ENCODE measurements at regions not wholly inside any gene's neighbourhood (a gene's known extent, or its start where the extent isn't known, plus 50 kb on each side); places are given as distances from the start of the nearest gene placed in this dataset.

DNA sequence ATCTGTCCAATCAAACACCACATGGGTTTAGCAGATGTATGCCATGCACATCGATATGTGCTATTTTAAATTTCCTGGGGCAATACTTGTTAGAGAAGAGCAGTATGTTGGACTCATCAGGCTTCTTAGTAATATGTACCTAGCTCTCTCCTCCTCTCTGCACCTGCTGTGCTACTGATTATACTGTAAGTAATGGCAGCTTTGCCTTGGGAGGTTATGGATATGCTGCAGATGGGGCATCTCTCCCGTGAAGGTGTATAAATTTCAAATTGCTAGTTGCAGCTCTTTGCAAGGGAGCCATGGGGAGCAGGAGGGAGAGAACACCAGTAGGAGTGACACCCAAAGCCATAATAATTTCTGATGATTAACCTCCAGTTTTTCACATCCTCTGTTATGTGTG lies 101.5 kb downstream of the SPATA31D1 start:
- no peak overlapping the region for H3K27ac ChIP-seq (ENCODE audit: low read length)
- H3K27me3 ChIP-seq (ENCODE audit: control insufficient read depth, insufficient read depth, low read length): no peaks in the 10 kb centered on the region
- DNase-seq: no peak
- H3K4me3 ChIP-seq (ENCODE audit: low read length): no peak overlapping the region
- WGBS (ENCODE audit: insufficient coverage): no CpG with 5 or more reads among the region's 2 CpGs
- no peaks in the 10 kb centered on the region for H3K36me3 ChIP-seq (ENCODE audit: control insufficient read depth, insufficient read depth, low read length)
- H3K9me3 ChIP-seq (replicated peaks; ENCODE audit: control insufficient read depth, low read depth, low read length): no peaks in the 10 kb centered on the region
- peaks cover 7% of the 10 kb centered on the region for H3K4me1 ChIP-seq (ENCODE audit: control insufficient read depth, insufficient read depth, low read length)

DNA sequence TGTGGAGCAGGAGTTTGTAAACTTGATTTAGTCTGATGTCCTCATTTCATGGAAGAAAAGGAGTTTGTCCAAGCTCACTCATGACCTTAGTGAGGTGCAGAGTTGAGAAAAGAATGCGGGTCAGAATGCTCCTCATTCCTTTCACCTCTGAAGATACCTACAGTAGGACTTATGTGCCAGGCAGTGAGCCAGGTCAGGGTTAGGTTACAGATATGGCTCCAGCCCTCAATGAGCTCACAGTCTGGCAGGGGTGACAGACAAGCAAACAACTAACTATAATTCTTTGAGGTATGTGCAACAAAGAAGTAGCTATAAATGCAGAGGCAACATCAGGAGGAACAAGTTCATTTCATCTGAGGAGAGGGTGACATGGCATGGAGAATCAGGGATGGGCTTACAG lies 102.5 kb downstream of the SPATA31D1 start:
- H3K27me3 ChIP-seq (ENCODE audit: control insufficient read depth, insufficient read depth, low read length): no peaks in the 10 kb centered on the region
- H3K4me3 ChIP-seq (ENCODE audit: low read length): no peak overlapping the region
- no peaks in the 10 kb centered on the region for H3K9me3 ChIP-seq (replicated peaks; ENCODE audit: control insufficient read depth, low read depth, low read length)
- H3K36me3 ChIP-seq (ENCODE audit: control insufficient read depth, insufficient read depth, low read length): no peaks in the 10 kb centered on the region
- peaks cover 7% of the 10 kb centered on the region for H3K4me1 ChIP-seq (ENCODE audit: control insufficient read depth, insufficient read depth, low read length)
- 100% methylated on average over 1 of the region's 1 CpG for WGBS (ENCODE audit: insufficient coverage)
- DNase-seq: no peak
- H3K27ac ChIP-seq (ENCODE audit: low read length): no peak overlapping the region

- Histone ChIP-seq H3K4me1 (ENCODE audit: control insufficient read depth, insufficient read depth, low read length) (peaks cover 7% of the 10 kb centered on the region), H3K27me3 (ENCODE audit: control insufficient read depth, insufficient read depth, low read length) (no peaks in the 10 kb centered on the region), H3K9me3 (replicated peaks; ENCODE audit: control insufficient read depth, low read depth, low read length) (no peaks in the 10 kb centered on the region), H3K4me3 (ENCODE audit: low read length) (no peak overlapping the region), H3K36me3 (ENCODE audit: control insufficient read depth, insufficient read depth, low read length) (no peaks in the 10 kb centered on the region), H3K27ac (ENCODE audit: low read length) (no peak overlapping the region)
- WGBS (ENCODE audit: insufficient coverage): no CpG with 5 or more reads among the region's 2 CpGs
- no peak for DNase-seq
Observed at GRCh38 chr9:82091610-82092009, 103.0 kb downstream of the SPATA31D1 start.

GRCh38 chr9:82101475-82101874 lies 112.9 kb downstream of the SPATA31D1 start:
- 100% methylated on average over 1 of the region's 1 CpG for WGBS (ENCODE audit: insufficient coverage)
- no peak for DNase-seq
- Histone ChIP-seq H3K27ac (ENCODE audit: low read length) (no peak overlapping the region), H3K27me3 (ENCODE audit: control insufficient read depth, insufficient read depth, low read length) (no peaks in the 10 kb centered on the region), H3K36me3 (ENCODE audit: control insufficient read depth, insufficient read depth, low read length) (no peaks in the 10 kb centered on the region), H3K4me1 (ENCODE audit: control insufficient read depth, insufficient read depth, low read length) (no peaks in the 10 kb centered on the region), H3K9me3 (replicated peaks; ENCODE audit: control insufficient read depth, low read depth, low read length) (peaks cover 13% of the 10 kb centered on the region), H3K4me3 (ENCODE audit: low read length) (no peak overlapping the region)

GRCh38 chr9:82104252-82104651 lies 115.7 kb downstream of the SPATA31D1 start:
- Histone ChIP-seq H3K27me3 (ENCODE audit: control insufficient read depth, insufficient read depth, low read length) (no peaks in the 10 kb centered on the region), H3K27ac (ENCODE audit: low read length) (no peak overlapping the region), H3K36me3 (ENCODE audit: control insufficient read depth, insufficient read depth, low read length) (no peaks in the 10 kb centered on the region), H3K4me3 (ENCODE audit: low read length) (no peak overlapping the region), H3K4me1 (ENCODE audit: control insufficient read depth, insufficient read depth, low read length) (no peaks in the 10 kb centered on the region), H3K9me3 (replicated peaks; ENCODE audit: control insufficient read depth, low read depth, low read length) (peaks cover 13% of the 10 kb centered on the region)
- no peak for DNase-seq
- WGBS (ENCODE audit: insufficient coverage): no CpG with 5 or more reads among the region's 1 CpG

DNA sequence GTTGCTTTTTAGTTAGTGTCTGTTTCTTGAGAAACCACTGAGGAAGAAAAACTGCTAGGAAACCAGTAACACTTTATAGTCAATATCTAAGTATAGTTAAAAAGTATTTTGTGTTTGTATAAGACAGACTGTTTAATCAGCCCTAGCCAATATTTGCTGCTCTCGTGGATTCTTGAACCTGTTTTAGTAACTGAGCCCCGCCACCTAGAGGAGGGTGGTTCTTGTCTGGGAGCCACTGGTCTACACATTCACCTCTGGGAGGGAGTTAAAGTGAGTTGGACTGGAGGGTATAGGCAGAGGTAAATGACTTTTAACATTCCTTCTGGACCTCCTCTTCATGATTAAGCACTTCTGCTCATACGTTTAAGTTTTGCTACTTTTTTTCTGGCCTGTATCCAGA lies 117.2 kb downstream of the SPATA31D1 start:
- H3K36me3 ChIP-seq (ENCODE audit: control insufficient read depth, insufficient read depth, low read length): no peaks in the 10 kb centered on the region
- WGBS (ENCODE audit: insufficient coverage): 100% methylated on average over 1 of the region's 3 CpGs
- peaks cover 9% of the 10 kb centered on the region for H3K9me3 ChIP-seq (replicated peaks; ENCODE audit: control insufficient read depth, low read depth, low read length)
- no peak overlapping the region for H3K27ac ChIP-seq (ENCODE audit: low read length)
- no peaks in the 10 kb centered on the region for H3K27me3 ChIP-seq (ENCODE audit: control insufficient read depth, insufficient read depth, low read length)
- H3K4me1 ChIP-seq (ENCODE audit: control insufficient read depth, insufficient read depth, low read length): no peaks in the 10 kb centered on the region
- no peak for DNase-seq
- no peak overlapping the region for H3K4me3 ChIP-seq (ENCODE audit: low read length)

DNA sequence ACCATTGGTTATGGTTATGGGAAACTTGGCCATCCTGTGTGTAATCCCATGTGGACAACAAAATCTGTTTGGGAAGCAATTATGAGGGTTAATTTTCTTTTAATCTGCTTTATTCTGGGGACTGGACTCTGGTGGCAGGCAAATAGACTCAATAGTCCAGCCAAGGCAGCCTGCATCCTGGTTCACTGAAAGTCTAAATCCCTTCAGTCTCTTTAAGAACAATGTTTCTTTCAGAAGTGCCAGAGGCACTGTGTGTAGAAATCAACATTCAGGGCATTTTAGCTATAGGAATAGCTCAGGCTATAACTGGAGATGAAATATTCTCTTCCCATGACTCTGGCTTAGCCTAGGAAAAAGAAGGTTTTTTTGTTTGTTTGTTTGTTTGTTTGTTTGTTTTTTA lies 118.0 kb downstream of the SPATA31D1 start:
- no peaks in the 10 kb centered on the region for H3K36me3 ChIP-seq (ENCODE audit: control insufficient read depth, insufficient read depth, low read length)
- no peak overlapping the region for H3K4me3 ChIP-seq (ENCODE audit: low read length)
- no peak for DNase-seq

DNA sequence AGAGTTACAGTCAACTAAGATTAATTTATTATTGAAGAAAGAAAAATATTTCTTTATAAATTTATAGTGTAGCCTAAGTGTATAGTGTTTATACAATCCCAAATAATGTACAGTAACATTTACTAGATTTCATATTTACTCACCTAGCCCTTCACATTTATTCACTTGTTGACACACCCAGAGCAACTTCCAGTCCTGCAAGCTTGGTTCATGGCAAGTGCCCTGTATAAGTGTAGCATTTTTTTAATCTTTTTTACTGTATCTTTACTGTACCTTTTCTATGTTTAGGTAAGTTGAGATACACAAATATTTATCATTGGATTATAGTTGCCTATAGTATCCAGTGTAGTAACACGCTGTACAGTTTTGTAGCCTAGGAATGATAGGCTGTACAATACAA lies 119.9 kb downstream of the SPATA31D1 start:
- no peaks in the 10 kb centered on the region for H3K27me3 ChIP-seq (ENCODE audit: control insufficient read depth, insufficient read depth, low read length)
- DNase-seq: no peak
- H3K27ac ChIP-seq (ENCODE audit: low read length): no peak overlapping the region
- no peaks in the 10 kb centered on the region for H3K9me3 ChIP-seq (replicated peaks; ENCODE audit: control insufficient read depth, low read depth, low read length)
- H3K4me3 ChIP-seq (ENCODE audit: low read length): no peak overlapping the region
- H3K4me1 ChIP-seq (ENCODE audit: control insufficient read depth, insufficient read depth, low read length): no peaks in the 10 kb centered on the region
- no peaks in the 10 kb centered on the region for H3K36me3 ChIP-seq (ENCODE audit: control insufficient read depth, insufficient read depth, low read length)
- no CpG with 5 or more reads among the region's 1 CpG for WGBS (ENCODE audit: insufficient coverage)

More for the DNA sequence above, 118.0 kb downstream of the SPATA31D1 start:
- no peaks in the 10 kb centered on the region for H3K4me1 ChIP-seq (ENCODE audit: control insufficient read depth, insufficient read depth, low read length)
- H3K27ac ChIP-seq (ENCODE audit: low read length): no peak overlapping the region
- H3K9me3 ChIP-seq (replicated peaks; ENCODE audit: control insufficient read depth, low read depth, low read length): peaks cover 4% of the 10 kb centered on the region
- no peaks in the 10 kb centered on the region for H3K27me3 ChIP-seq (ENCODE audit: control insufficient read depth, insufficient read depth, low read length)

GRCh38 chr9:82108941-82109340 lies 120.4 kb downstream of the SPATA31D1 start:
- no peaks in the 10 kb centered on the region for H3K27me3 ChIP-seq (ENCODE audit: control insufficient read depth, insufficient read depth, low read length)
- H3K27ac ChIP-seq (ENCODE audit: low read length): no peak overlapping the region
- H3K36me3 ChIP-seq (ENCODE audit: control insufficient read depth, insufficient read depth, low read length): no peaks in the 10 kb centered on the region
- no peak overlapping the region for H3K4me3 ChIP-seq (ENCODE audit: low read length)
- H3K9me3 ChIP-seq (replicated peaks; ENCODE audit: control insufficient read depth, low read depth, low read length): no peaks in the 10 kb centered on the region
- DNase-seq: no peak
- no peaks in the 10 kb centered on the region for H3K4me1 ChIP-seq (ENCODE audit: control insufficient read depth, insufficient read depth, low read length)

DNA sequence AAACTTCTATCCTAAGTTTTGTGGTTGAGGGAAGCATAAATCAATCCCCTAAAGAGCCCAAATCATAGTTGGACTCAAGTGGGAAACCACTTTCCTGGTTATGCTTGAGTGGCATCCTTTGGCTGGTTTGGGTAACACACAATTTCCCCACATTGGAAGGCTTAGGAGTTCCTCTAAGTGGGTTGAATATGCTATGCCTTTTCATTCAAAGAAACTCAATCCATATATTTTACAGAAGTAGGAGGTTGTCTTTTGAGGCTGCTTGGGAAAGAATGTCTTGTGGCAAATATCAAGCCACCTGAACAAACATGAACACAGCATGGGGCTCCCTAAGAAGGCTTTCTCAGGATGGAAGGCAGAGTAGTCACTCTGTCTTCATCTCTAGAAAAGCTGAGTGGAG lies 121.1 kb downstream of the SPATA31D1 start:
- H3K27me3 ChIP-seq (ENCODE audit: control insufficient read depth, insufficient read depth, low read length): no peaks in the 10 kb centered on the region
- no peaks in the 10 kb centered on the region for H3K9me3 ChIP-seq (replicated peaks; ENCODE audit: control insufficient read depth, low read depth, low read length)
- H3K27ac ChIP-seq (ENCODE audit: low read length): no peak overlapping the region
- no peak overlapping the region for H3K4me3 ChIP-seq (ENCODE audit: low read length)
- DNase-seq: no peak
- no peaks in the 10 kb centered on the region for H3K36me3 ChIP-seq (ENCODE audit: control insufficient read depth, insufficient read depth, low read length)
- H3K4me1 ChIP-seq (ENCODE audit: control insufficient read depth, insufficient read depth, low read length): no peaks in the 10 kb centered on the region

GRCh38 chr9:82110881-82111280 lies 122.3 kb downstream of the SPATA31D1 start:
- Histone ChIP-seq H3K27me3 (ENCODE audit: control insufficient read depth, insufficient read depth, low read length) (no peaks in the 10 kb centered on the region), H3K4me1 (ENCODE audit: control insufficient read depth, insufficient read depth, low read length) (peaks cover 3% of the 10 kb centered on the region), H3K4me3 (ENCODE audit: low read length) (no peak overlapping the region), H3K36me3 (ENCODE audit: control insufficient read depth, insufficient read depth, low read length) (no peaks in the 10 kb centered on the region), H3K9me3 (replicated peaks; ENCODE audit: control insufficient read depth, low read depth, low read length) (no peaks in the 10 kb centered on the region), H3K27ac (ENCODE audit: low read length) (no peak overlapping the region)
- WGBS (ENCODE audit: insufficient coverage): 100% methylated on average over 1 of the region's 3 CpGs
- no peak for DNase-seq

All from muscle of leg (tissue), 3 donors.